B cell (primary cell): ENCODE measurements at regions not wholly inside any gene's neighbourhood (a gene's known extent, or its start where the extent isn't known, plus 50 kb on each side); places are given as distances from the start of the nearest gene placed in this dataset.

ENCODE experiments used
- ATAC-seq: fragments of 200-7000 bp; cut with Tn5 transposase; one replicate; pipeline ENCODE4 v1.10.0; 2021; ENCODE audit warnings: low read depth, mild to moderate bottlenecking, moderate number of reproducible peaks, moderate library complexity
- CTCF ChIA-PET: fragments of 350-600 bp; sonication (Branson Sonifier 250); formaldehyde crosslinking; loops from one replicate; lab custom pipeline; 2021; ENCODE audit warnings: antibody characterized with exemption, inconsistent platforms; lab: Charles Lee
- POLR2A ChIA-PET: fragments of 350-600 bp; sonication (Branson Sonifier 250); formaldehyde crosslinking; loops from one replicate; lab custom pipeline; 2021; ENCODE audit warnings: antibody characterized with exemption; lab: Charles Lee
- DNase-seq: peaks from one replicate; pipeline ENCODE4 v3.0.0; 2013
- H2AFZ ChIP-seq: 2 replicates; pipeline ENCODE4 v1.6.1; 2012; ENCODE audit warnings: mild to moderate bottlenecking, low read depth, low read length; ENCODE audit not compliant: insufficient read depth, poor library complexity, severe bottlenecking
- H3K27ac ChIP-seq, 2 donors: 1 replicate in 1 of 2; 2 replicates in 1 of 2; pipeline ENCODE4 v1.5.1; 2012 to 2013; ENCODE audit warnings: low read length in 2 of 2, mild to moderate bottlenecking in 2 of 2, moderate library complexity in 1 of 2
- H3K27me3 ChIP-seq, 4 experiments: fragments of 200-600 bp in 1 of 4; sonication (generic) in 1 of 4; replicated peaks in 1 of 4; 1 replicate in 2 of 4; 2 replicates in 2 of 4; pipeline versions ENCODE4 v1.6.1 to v1.7.0; 2013 to 2016; ENCODE audit warnings: low read length in 3 of 4, mild to moderate bottlenecking in 2 of 4, mixed read lengths in 1 of 4, moderate library complexity in 1 of 4; ENCODE audit not compliant: insufficient read depth in 4 of 4, control insufficient read depth in 3 of 4; ENCODE audit errors: control extremely low read depth in 1 of 4
- H3K36me3 ChIP-seq, 2 experiments: replicated peaks in 1 of 2; 1 replicate in 1 of 2; 2 replicates in 1 of 2; pipeline versions ENCODE4 v1.6.1 to v1.7.1; 2013; ENCODE audit warnings: low read length in 1 of 2; ENCODE audit not compliant: insufficient read depth in 2 of 2, control insufficient read depth in 1 of 2; ENCODE audit errors: control extremely low read depth in 1 of 2, extremely low read depth in 1 of 2
- H3K4me1 ChIP-seq, 2 donors: fragments of 200-600 bp in 1 of 2; sonication (generic) in 1 of 2; 1 replicate in 1 of 2; 2 replicates in 1 of 2; pipeline versions ENCODE4 v1.5.1 to v1.6.1; 2013 to 2017; ENCODE audit warnings: low read length in 2 of 2; ENCODE audit not compliant: control insufficient read depth in 2 of 2, insufficient read depth in 2 of 2
- H3K4me2 ChIP-seq: replicated peaks from 2 replicates; pipeline ENCODE3; 2012; ENCODE audit warnings: mild to moderate bottlenecking, low read depth, low read length; ENCODE audit not compliant: poor library complexity, severe bottlenecking
- H3K4me3 ChIP-seq, 5 experiments: fragments of 200-600 bp in 1 of 5; sonication (generic) in 1 of 5; 1 replicate in 3 of 5; 2 replicates in 2 of 5; pipeline versions ENCODE4 v1.5.1 to v1.7.0; 2011 to 2016; ENCODE audit warnings: low read length in 4 of 5, mild to moderate bottlenecking in 4 of 5, low read depth in 2 of 5, control low read depth in 1 of 5, moderate library complexity in 1 of 5; ENCODE audit not compliant: insufficient read depth in 1 of 5; ENCODE audit errors: control extremely low read depth in 1 of 5, extremely low read depth in 1 of 5
- H3K79me2 ChIP-seq: fragments of 200-600 bp; sonication (generic); one replicate; pipeline ENCODE4 v1.6.0; 2016; ENCODE audit warnings: low read length; ENCODE audit not compliant: control insufficient read depth, insufficient read depth
- H3K9ac ChIP-seq: fragments of 200-600 bp; sonication (generic); 2 replicates; pipeline ENCODE4 v1.6.1; 2017; ENCODE audit warnings: mild to moderate bottlenecking, low read length, moderate library complexity
- H3K9me3 ChIP-seq, 3 donors: one replicate each; pipeline versions ENCODE4 v1.6.1 to v1.7.1; 2013; ENCODE audit warnings: low read length in 2 of 3; ENCODE audit not compliant: control insufficient read depth in 2 of 3, insufficient read depth in 1 of 3; ENCODE audit errors: control extremely low read depth in 1 of 3
- H4K20me1 ChIP-seq: 2 replicates; pipeline ENCODE4 v1.6.0; 2012; ENCODE audit warnings: mild to moderate bottlenecking, low read length; ENCODE audit not compliant: insufficient read depth, control insufficient read depth, poor library complexity, severe bottlenecking
- H3K27ac Mint-ChIP-seq: one replicate; pipeline ENCODE4 v1.8.0; 2021; ENCODE audit warnings: mixed read lengths
- H3K27me3 Mint-ChIP-seq: one replicate; pipeline ENCODE4 v1.8.0; 2021; ENCODE audit warnings: mixed read lengths
- H3K4me1 Mint-ChIP-seq: one replicate; pipeline ENCODE4 v1.8.0; 2021; ENCODE audit warnings: mixed read lengths
- H3K4me3 Mint-ChIP-seq: one replicate; pipeline ENCODE4 v1.8.0; 2021; ENCODE audit warnings: mixed read lengths
- H3K9me3 Mint-ChIP-seq: one replicate; pipeline ENCODE4 v1.8.0; 2022; ENCODE audit warnings: mixed read lengths; ENCODE audit not compliant: insufficient read depth
- EZH2 ChIP-seq: IDR thresholded peaks from 2 replicates; pipeline ENCODE4 v1.6.1; 2012; ENCODE audit warnings: borderline replicate concordance, low read depth, mild to moderate bottlenecking, moderate library complexity, low read length; ENCODE audit not compliant: insufficient read depth, poor library complexity, severe bottlenecking
- WGBS: methylation state at CpG from one replicate; pipeline ENCODE4 v1.1.5; 2013; ENCODE audit warnings: missing lambda C conversion rate; ENCODE audit not compliant: insufficient coverage; 5-methylcytosine and 5-hydroxymethylcytosine counted together
- intact Hi-C: fragments of 100-400 bp; cut with micrococcal nuclease; formaldehyde crosslinking; loops from one replicate; pipeline ENCODE4 v1.10.0; 2022
- TF ChIP-seq, protein P1 (sequence below): fragments of 200-600 bp; IDR thresholded peaks from one replicate; pipeline ENCODE4 v1.8.0; 2022; ENCODE audit warnings: antibody characterized with exemption, mild to moderate bottlenecking

DNA sequence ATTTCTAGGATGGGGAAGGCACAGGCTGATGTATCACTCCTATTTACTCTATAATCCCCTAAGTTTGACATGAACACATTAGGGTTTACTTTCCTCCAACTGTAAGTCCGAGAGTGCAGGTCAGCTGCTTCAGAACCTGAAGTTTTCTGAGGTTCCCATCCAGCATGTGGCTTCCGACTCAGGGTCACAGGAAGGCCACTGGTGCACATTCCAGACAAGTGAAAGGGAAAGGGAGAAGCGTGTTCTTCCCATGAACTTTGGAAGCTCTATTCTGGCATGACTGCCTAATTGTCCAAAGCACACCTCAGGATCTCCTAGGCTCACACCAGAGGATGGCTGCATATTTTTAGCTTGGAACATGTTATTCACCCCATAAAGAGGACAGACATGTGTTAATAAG, 602.6 kb downstream of the SEMA5A start:
- no peak overlapping the region for H3K4me3 Mint-ChIP-seq
- 54% methylated on average over 3 of the region's 3 CpGs for WGBS
- POLR2A ChIA-PET, result no interaction called here

DNA sequence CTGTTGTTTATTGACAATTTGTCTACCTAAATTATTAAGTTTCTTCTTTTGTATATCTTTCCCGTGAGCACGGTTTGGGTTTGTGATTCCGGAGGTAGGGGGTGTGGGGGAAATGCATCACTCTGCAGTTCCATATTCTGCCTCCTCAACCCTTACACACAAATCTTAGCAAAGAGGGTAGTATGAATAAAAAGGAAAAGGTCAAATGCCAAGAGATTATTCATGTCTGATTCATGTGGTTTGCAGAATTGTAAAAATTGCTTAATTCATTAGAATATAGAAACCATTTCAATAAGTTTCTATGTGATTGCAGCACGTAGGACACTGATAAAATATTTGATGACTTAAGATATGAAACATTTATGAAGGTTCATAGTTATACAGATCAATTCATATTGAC, 601.9 kb downstream of the SEMA5A start:
- no peak overlapping the region for H3K27ac Mint-ChIP-seq
- peaks cover 8% of the 10 kb centered on the region for H3K9me3 Mint-ChIP-seq
- DNase-seq, result no peak
- no peaks in the 10 kb centered on the region for H3K27me3 Mint-ChIP-seq
- intact Hi-C loops, result no loop called here
- Histone ChIP-seq H3K4me3 (no peak overlapping the region), H3K27ac (no peak overlapping the region), H4K20me1 (no peaks in the 10 kb centered on the region), H3K4me2 (no peak overlapping the region), H3K4me1 (no peaks in the 10 kb centered on the region), H3K9me3 (peaks cover 0 to 2% (median 0%) of the 10 kb centered on the region in 3 donors), H3K27me3 (no peaks in the 10 kb centered on the region), H2AFZ (no peak overlapping the region), H3K9ac (no peak overlapping the region), H3K79me2 (no peaks in the 10 kb centered on the region), H3K36me3 (no peaks in the 10 kb centered on the region)
- ATAC-seq, result no peak
- H3K4me3 Mint-ChIP-seq, result no peak overlapping the region
- CTCF ChIA-PET, result no interaction called here
- TF ChIP-seq EZH2, result no peak
- TF ChIP-seq, protein P1, sequence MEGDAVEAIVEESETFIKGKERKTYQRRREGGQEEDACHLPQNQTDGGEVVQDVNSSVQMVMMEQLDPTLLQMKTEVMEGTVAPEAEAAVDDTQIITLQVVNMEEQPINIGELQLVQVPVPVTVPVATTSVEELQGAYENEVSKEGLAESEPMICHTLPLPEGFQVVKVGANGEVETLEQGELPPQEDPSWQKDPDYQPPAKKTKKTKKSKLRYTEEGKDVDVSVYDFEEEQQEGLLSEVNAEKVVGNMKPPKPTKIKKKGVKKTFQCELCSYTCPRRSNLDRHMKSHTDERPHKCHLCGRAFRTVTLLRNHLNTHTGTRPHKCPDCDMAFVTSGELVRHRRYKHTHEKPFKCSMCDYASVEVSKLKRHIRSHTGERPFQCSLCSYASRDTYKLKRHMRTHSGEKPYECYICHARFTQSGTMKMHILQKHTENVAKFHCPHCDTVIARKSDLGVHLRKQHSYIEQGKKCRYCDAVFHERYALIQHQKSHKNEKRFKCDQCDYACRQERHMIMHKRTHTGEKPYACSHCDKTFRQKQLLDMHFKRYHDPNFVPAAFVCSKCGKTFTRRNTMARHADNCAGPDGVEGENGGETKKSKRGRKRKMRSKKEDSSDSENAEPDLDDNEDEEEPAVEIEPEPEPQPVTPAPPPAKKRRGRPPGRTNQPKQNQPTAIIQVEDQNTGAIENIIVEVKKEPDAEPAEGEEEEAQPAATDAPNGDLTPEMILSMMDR, result no peak
- WGBS, result no CpG with 5 or more reads among the region's 4 CpGs
- POLR2A ChIA-PET, result no interaction called here
- no peaks in the 10 kb centered on the region for H3K4me1 Mint-ChIP-seq

More for the DNA sequence above, 602.6 kb downstream of the SEMA5A start:
- intact Hi-C loops, result no loop called here
- no peak overlapping the region for H3K9ac ChIP-seq
- no peaks in the 10 kb centered on the region for H3K4me1 ChIP-seq
- H3K4me3 ChIP-seq, result no peak overlapping the region
- no peaks in the 10 kb centered on the region for H3K36me3 ChIP-seq
- Mint-ChIP-seq H3K27me3 (no peaks in the 10 kb centered on the region), H3K9me3 (peaks cover 8% of the 10 kb centered on the region), H3K4me1 (no peaks in the 10 kb centered on the region), H3K27ac (no peak overlapping the region)
- no peak for ATAC-seq
- no peak overlapping the region for H3K27ac ChIP-seq
- no peaks in the 10 kb centered on the region for H3K79me2 ChIP-seq
- TF ChIP-seq, protein P1, result no peak
- TF ChIP-seq EZH2, result no peak
- H3K27me3 ChIP-seq, result no peaks in the 10 kb centered on the region
- DNase-seq, result no peak
- CTCF ChIA-PET, result no interaction called here
- H4K20me1 ChIP-seq, result no peaks in the 10 kb centered on the region
- H2AFZ ChIP-seq, result no peak overlapping the region
- H3K4me2 ChIP-seq, result no peak overlapping the region
- H3K9me3 ChIP-seq, result peaks cover 0 to 2% (median 0%) of the 10 kb centered on the region in 3 donors
